Choroid plexus epithelial cell (primary cell): ENCODE measurements at regions not wholly inside any gene's neighbourhood (a gene's known extent, or its start where the extent isn't known, plus 50 kb on each side); places are given as distances from the start of the nearest gene placed in this dataset.

Experiments used
- DNase-seq: peaks from one replicate; pipeline ENCODE4 v3.0.0-alpha.2; 2010; ENCODE audit warnings: low read depth
- H3K4me3 ChIP-seq: 2 replicates; pipeline ENCODE4 v1.5.1; 2011; ENCODE audit warnings: low read depth, mild to moderate bottlenecking, control low read depth, low read length, moderate library complexity
- CTCF ChIP-seq: conservative IDR thresholded peaks from 2 replicates; pipeline ENCODE4 v1.5.1; 2011; ENCODE audit warnings: low read depth, mild to moderate bottlenecking, control low read depth, inconsistent platforms, low read length, moderate library complexity

GRCh38 chr6:120230008-120230407 lies 880.4 kb upstream of the MAN1A1 start:
- no peak overlapping the region for H3K4me3 ChIP-seq
- no peak for DNase-seq
- TF ChIP-seq CTCF = no peak

GRCh38 chr6:120228297-120228696 lies 878.7 kb upstream of the MAN1A1 start:
- no peak for DNase-seq
- TF ChIP-seq CTCF = no peak

GRCh38 chr6:120219339-120219738 lies 869.8 kb upstream of the MAN1A1 start:
- TF ChIP-seq CTCF = no peak

More at GRCh38 chr6:120228297-120228696, 878.7 kb upstream of the MAN1A1 start:
- H3K4me3 ChIP-seq = no peak overlapping the region

GRCh38 chr6:120214088-120214499 lies 864.5 kb upstream of the MAN1A1 start:
- no peak for TF ChIP-seq CTCF
- DNase-seq = no peak
- H3K4me3 ChIP-seq = no peak overlapping the region

More at GRCh38 chr6:120219339-120219738, 869.8 kb upstream of the MAN1A1 start:
- no peak for DNase-seq
- H3K4me3 ChIP-seq = no peak overlapping the region

GRCh38 chr6:120211955-120212792 lies 862.6 kb upstream of the MAN1A1 start:
- peak; percentile 2 for DNase-seq
- no peak for TF ChIP-seq CTCF
- no peak overlapping the region for H3K4me3 ChIP-seq

- DNase-seq = no peak
- no peak overlapping the region for H3K4me3 ChIP-seq
- TF ChIP-seq CTCF = no peak
These were observed 853.3 kb upstream of the MAN1A1 start for GRCh38 chr6:120202878-120203277.

GRCh38 chr6:120200853-120201252 lies 851.3 kb upstream of the MAN1A1 start:
- DNase-seq = no peak
- no peak for TF ChIP-seq CTCF

More at GRCh38 chr6:120200853-120201252, 851.3 kb upstream of the MAN1A1 start:
- H3K4me3 ChIP-seq = no peak overlapping the region
